GM21619 (cell line): ENCODE measurements at regions not wholly inside any gene's neighbourhood (a gene's known extent, or its start where the extent isn't known, plus 50 kb on each side); places are given as distances from the start of the nearest gene placed in this dataset.
"Not testable (repeated sequence)": the region's sequence is repeated elsewhere in the genome, so short reads cannot be mapped to it uniquely, and the experiment has no call there.

ENCODE experiments used
- ATAC-seq: cut with Tn5 transposase; IDR thresholded peaks from one replicate; pipeline ENCODE4 v1.9.1; 2021; ENCODE audit not compliant: unreplicated experiment

- no peak for ATAC-seq
Measured at GRCh38 chr5:7269591-7270274, 126.2 kb upstream of the ADCY2 start.

- no peak for ATAC-seq
Measured at GRCh38 chr5:7271435-7272084, 124.4 kb upstream of the ADCY2 start.

- no peak for ATAC-seq
Measured at GRCh38 chr5:7272408-7272965, 123.5 kb upstream of the ADCY2 start.

GRCh38 chr5:7274203-7274602 lies 121.7 kb upstream of the ADCY2 start:
- no peak for ATAC-seq

- not testable (repeated sequence) for ATAC-seq
Measured at GRCh38 chr5:7289634-7290033, 106.3 kb upstream of the ADCY2 start.

GRCh38 chr5:7297821-7298220 lies 98.1 kb upstream of the ADCY2 start:
- not testable (repeated sequence) for ATAC-seq

GRCh38 chr5:7299731-7300130 lies 96.2 kb upstream of the ADCY2 start:
- not testable (repeated sequence) for ATAC-seq

- not testable (repeated sequence) for ATAC-seq
Measured at GRCh38 chr5:7305000-7305674, 90.8 kb upstream of the ADCY2 start.

GRCh38 chr5:7306556-7306955 lies 89.4 kb upstream of the ADCY2 start:
- ATAC-seq: not testable (repeated sequence)

GRCh38 chr5:7307709-7308108 lies 88.2 kb upstream of the ADCY2 start:
- ATAC-seq: not testable (repeated sequence)

GRCh38 chr5:7309715-7310114 lies 86.2 kb upstream of the ADCY2 start:
- ATAC-seq: not testable (repeated sequence)

- not testable (repeated sequence) for ATAC-seq
Measured at GRCh38 chr5:7310656-7311055, 85.3 kb upstream of the ADCY2 start.

GRCh38 chr5:7315118-7315517 lies 80.8 kb upstream of the ADCY2 start:
- no peak for ATAC-seq

- ATAC-seq: no peak
Measured at GRCh38 chr5:7317751-7318150, 78.2 kb upstream of the ADCY2 start.

- no peak for ATAC-seq
Measured at GRCh38 chr5:7320701-7321301, 75.1 kb upstream of the ADCY2 start.

GRCh38 chr5:7321724-7322123 lies 74.2 kb upstream of the ADCY2 start:
- ATAC-seq: no peak

GRCh38 chr5:7324919-7325318 lies 71.0 kb upstream of the ADCY2 start:
- ATAC-seq: no peak

- ATAC-seq: no peak
Measured at GRCh38 chr5:7325975-7326913, 69.7 kb upstream of the ADCY2 start.

- ATAC-seq: no peak
Measured at GRCh38 chr5:7329141-7329540, 66.8 kb upstream of the ADCY2 start.

- no peak for ATAC-seq
Measured at GRCh38 chr5:7329712-7330111, 66.2 kb upstream of the ADCY2 start.
